Ectodermal cell (in vitro differentiated cells): ENCODE measurements at regions not wholly inside any gene's neighbourhood (a gene's known extent, or its start where the extent isn't known, plus 50 kb on each side); places are given as distances from the start of the nearest gene placed in this dataset.

ENCODE experiments used
- H3K27ac ChIP-seq: 2 replicates; pipeline ENCODE4 v1.7.0; 2013; ENCODE audit warnings: mild to moderate bottlenecking, low read depth, low read length; ENCODE audit not compliant: insufficient read depth, poor library complexity, severe bottlenecking
- H3K27me3 ChIP-seq: 2 replicates; pipeline ENCODE4 v1.7.0; 2013; ENCODE audit warnings: mild to moderate bottlenecking, low read length; ENCODE audit not compliant: insufficient read depth, control insufficient read depth, poor library complexity, severe bottlenecking
- H3K36me3 ChIP-seq: one replicate; pipeline ENCODE4 v1.7.0; 2013; ENCODE audit warnings: low read length; ENCODE audit not compliant: control insufficient read depth, insufficient read depth
- H3K4me1 ChIP-seq: one replicate; pipeline ENCODE4 v1.7.0; 2013; ENCODE audit warnings: low read length; ENCODE audit not compliant: control insufficient read depth, insufficient read depth
- H3K4me3 ChIP-seq: 2 replicates; pipeline ENCODE4 v1.7.0; 2013; ENCODE audit warnings: low read depth, low read length, control low read depth; ENCODE audit not compliant: insufficient read depth
- H3K9me3 ChIP-seq: 2 replicates; pipeline ENCODE4 v1.7.0; 2013; ENCODE audit warnings: mild to moderate bottlenecking, low read length, moderate library complexity; ENCODE audit not compliant: control insufficient read depth
- WGBS, 2 experiments: methylation state at CpG; one replicate each; pipeline ENCODE4 v1.1.7; 2013; ENCODE audit warnings: missing lambda C conversion rate in 2 of 2; 5-methylcytosine and 5-hydroxymethylcytosine counted together

- no peak overlapping the region for H3K4me3 ChIP-seq
These were observed 297.8 kb downstream of the ADGRD1 start for GRCh38 chr12:131251336-131252101.

GRCh38 chr12:131253376-131254026 lies 299.8 kb downstream of the ADGRD1 start:
- no peaks in the 10 kb centered on the region for H3K36me3 ChIP-seq
- 90% methylated on average over 6 of the region's 6 CpGs for WGBS, 2 experiments
- no peak overlapping the region for H3K4me3 ChIP-seq
- no peaks in the 10 kb centered on the region for H3K27me3 ChIP-seq
- no peak overlapping the region for H3K27ac ChIP-seq
- no peaks in the 10 kb centered on the region for H3K4me1 ChIP-seq
- no peaks in the 10 kb centered on the region for H3K9me3 ChIP-seq

More at GRCh38 chr12:131251336-131252101, 297.8 kb downstream of the ADGRD1 start:
- H3K9me3 ChIP-seq = no peaks in the 10 kb centered on the region
- no peaks in the 10 kb centered on the region for H3K36me3 ChIP-seq
- H3K4me1 ChIP-seq = no peaks in the 10 kb centered on the region
- H3K27me3 ChIP-seq = no peaks in the 10 kb centered on the region
- WGBS, 2 experiments = 83% methylated on average over 16 of the region's 16 CpGs
- H3K27ac ChIP-seq = no peak overlapping the region

- no peaks in the 10 kb centered on the region for H3K36me3 ChIP-seq
- no peaks in the 10 kb centered on the region for H3K9me3 ChIP-seq
- H3K4me3 ChIP-seq = no peak overlapping the region
- 85 to 91% methylated on average over 2 of the region's 2 CpGs for WGBS, 2 experiments
- H3K27me3 ChIP-seq = no peaks in the 10 kb centered on the region
- no peaks in the 10 kb centered on the region for H3K4me1 ChIP-seq
- no peak overlapping the region for H3K27ac ChIP-seq
These were observed 300.7 kb downstream of the ADGRD1 start for GRCh38 chr12:131254374-131254773.

- Histone ChIP-seq H3K27ac (no peak overlapping the region), H3K4me3 (no peak overlapping the region), H3K36me3 (no peaks in the 10 kb centered on the region), H3K9me3 (no peaks in the 10 kb centered on the region), H3K4me1 (no peaks in the 10 kb centered on the region), H3K27me3 (no peaks in the 10 kb centered on the region)
- WGBS, 2 experiments = 81 to 87% methylated on average over 8 of the region's 8 CpGs
These were observed 304.7 kb downstream of the ADGRD1 start for GRCh38 chr12:131258398-131258797.

GRCh38 chr12:131260251-131260905 lies 306.7 kb downstream of the ADGRD1 start:
- Histone ChIP-seq H3K4me3 (no peak overlapping the region), H3K27ac (no peak overlapping the region), H3K4me1 (no peaks in the 10 kb centered on the region), H3K36me3 (no peaks in the 10 kb centered on the region), H3K9me3 (no peaks in the 10 kb centered on the region), H3K27me3 (no peaks in the 10 kb centered on the region)
- WGBS, 2 experiments = 85 to 86% methylated on average over 16 of the region's 16 CpGs

GRCh38 chr12:131260954-131261353 lies 307.2 kb downstream of the ADGRD1 start:
- 88 to 92% methylated on average over 6 of the region's 6 CpGs for WGBS, 2 experiments
- H3K27me3 ChIP-seq = no peaks in the 10 kb centered on the region
- no peak overlapping the region for H3K4me3 ChIP-seq

GRCh38 chr12:131261906-131262305 lies 308.2 kb downstream of the ADGRD1 start:
- Histone ChIP-seq H3K9me3 (no peaks in the 10 kb centered on the region), H3K27ac (no peak overlapping the region), H3K36me3 (no peaks in the 10 kb centered on the region), H3K4me1 (no peaks in the 10 kb centered on the region), H3K27me3 (no peaks in the 10 kb centered on the region), H3K4me3 (no peak overlapping the region)
- WGBS, 2 experiments = 92 to 93% methylated on average over 17 of the region's 17 CpGs

More at GRCh38 chr12:131260954-131261353, 307.2 kb downstream of the ADGRD1 start:
- Histone ChIP-seq H3K4me1 (no peaks in the 10 kb centered on the region), H3K9me3 (no peaks in the 10 kb centered on the region), H3K27ac (no peak overlapping the region), H3K36me3 (no peaks in the 10 kb centered on the region)

- no peak overlapping the region for H3K4me3 ChIP-seq
- no peaks in the 10 kb centered on the region for H3K27me3 ChIP-seq
- H3K36me3 ChIP-seq = no peaks in the 10 kb centered on the region
- no peaks in the 10 kb centered on the region for H3K9me3 ChIP-seq
- 87 to 89% methylated on average over 10 of the region's 10 CpGs for WGBS, 2 experiments
- no peak overlapping the region for H3K27ac ChIP-seq
- H3K4me1 ChIP-seq = no peaks in the 10 kb centered on the region
These were observed 309.9 kb downstream of the ADGRD1 start for GRCh38 chr12:131263626-131264025.

GRCh38 chr12:131264635-131265034 lies 310.9 kb downstream of the ADGRD1 start:
- Histone ChIP-seq H3K9me3 (no peaks in the 10 kb centered on the region), H3K27ac (no peak overlapping the region), H3K27me3 (no peaks in the 10 kb centered on the region), H3K36me3 (no peaks in the 10 kb centered on the region), H3K4me1 (no peaks in the 10 kb centered on the region), H3K4me3 (no peak overlapping the region)
- 90 to 93% methylated on average over 10 of the region's 10 CpGs for WGBS, 2 experiments
